Left lobe of liver (tissue), 2 donors: ENCODE measurements at regions not wholly inside any gene's neighbourhood (a gene's known extent, or its start where the extent isn't known, plus 50 kb on each side); places are given as distances from the start of the nearest gene placed in this dataset.

Experiments used
- ATAC-seq: fragments of 200-7000 bp; cut with Tn5 transposase; one replicate; pipeline ENCODE4 v1.9.1; 2020; ENCODE audit warnings: mild to moderate bottlenecking, moderate library complexity
- DNase-seq: peaks from one replicate; pipeline ENCODE4 v3.0.0-alpha.2; 2020; ENCODE audit warnings: low spot score
- donor health status: DM: no; HTN: no; CAD: no; lungs with moderate emphysema.
- donor health status: DM: no; HTN: yes; CAD: no.

GRCh38 chr3:141418751-141419150 is 50.4 kb downstream of the ZBTB38 start:
- DNase-seq: no peak
- no peak for ATAC-seq

DNA sequence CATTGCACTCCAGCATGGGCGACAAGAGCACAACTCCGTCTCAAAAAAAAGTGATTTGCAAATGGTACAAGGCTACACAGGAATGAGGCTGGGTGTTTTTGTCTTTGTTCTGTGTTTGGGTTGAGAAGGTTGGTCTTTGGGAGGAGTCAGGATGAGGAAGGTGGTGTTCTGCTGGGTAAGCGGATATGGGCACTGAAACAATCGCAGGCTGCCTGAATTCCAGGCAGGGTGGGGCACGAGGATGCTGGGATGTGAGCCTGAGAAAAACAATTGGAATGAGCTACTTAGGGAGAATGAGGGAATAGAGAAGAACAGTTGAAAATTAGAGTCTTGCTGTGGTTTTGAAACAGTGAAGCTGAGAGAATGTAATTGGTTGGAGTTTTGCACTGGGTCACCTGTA is 51.6 kb downstream of the ZBTB38 start:
- ATAC-seq (no peak), DNase-seq (no peak)

- ATAC-seq (no peak), DNase-seq (no peak)
Observed at GRCh38 chr3:141421186-141421585, 52.9 kb downstream of the ZBTB38 start.

GRCh38 chr3:141421639-141422319 is 53.5 kb downstream of the ZBTB38 start:
- DNase-seq (no peak), ATAC-seq (no peak)

GRCh38 chr3:141422961-141423582 is 54.8 kb downstream of the ZBTB38 start:
- ATAC-seq (no peak), DNase-seq (no peak)

DNA sequence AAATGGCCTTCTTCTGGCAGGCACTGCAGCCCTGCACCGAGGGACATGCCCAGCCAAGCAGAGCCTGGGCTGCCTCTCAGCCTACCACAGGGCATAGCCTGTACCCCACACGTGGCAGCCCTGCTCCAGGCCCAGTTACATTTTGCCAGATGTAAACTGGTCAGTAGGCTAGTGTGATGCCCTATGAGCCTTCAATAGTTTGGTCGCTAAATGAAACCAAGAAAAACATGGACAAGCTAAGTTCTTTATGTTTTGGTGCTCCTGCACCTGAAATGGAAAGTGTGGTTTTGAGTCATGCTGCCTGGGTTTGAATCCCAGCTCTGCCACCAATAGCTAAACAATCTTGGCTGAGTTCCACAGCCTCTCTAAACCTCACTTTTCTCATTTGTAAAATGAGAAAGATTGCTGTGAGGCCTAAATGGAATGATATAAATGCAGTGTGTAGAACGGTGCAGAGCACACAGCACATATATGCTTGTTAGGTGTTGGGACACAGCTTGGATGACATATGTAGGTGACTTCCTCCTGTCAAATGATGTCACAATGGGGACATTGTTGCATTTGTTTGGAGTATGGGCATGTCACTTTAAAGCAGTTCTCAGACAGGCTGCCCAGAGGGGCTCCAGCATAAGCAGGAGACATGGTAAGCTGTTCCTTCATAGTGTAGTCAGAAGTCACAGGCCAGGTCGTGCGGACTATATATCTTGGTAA is 57.4 kb downstream of the ZBTB38 start:
- DNase-seq (no peak), ATAC-seq (no peak)

- peak; percentile 81 for DNase-seq
- peak; percentile 85 for ATAC-seq
Observed at GRCh38 chr3:141426404-141427034, 58.2 kb downstream of the ZBTB38 start.

- DNase-seq: no peak
- no peak for ATAC-seq
Observed at GRCh38 chr3:141427764-141428163, 59.1 kb upstream of the RASA2 start.

DNA sequence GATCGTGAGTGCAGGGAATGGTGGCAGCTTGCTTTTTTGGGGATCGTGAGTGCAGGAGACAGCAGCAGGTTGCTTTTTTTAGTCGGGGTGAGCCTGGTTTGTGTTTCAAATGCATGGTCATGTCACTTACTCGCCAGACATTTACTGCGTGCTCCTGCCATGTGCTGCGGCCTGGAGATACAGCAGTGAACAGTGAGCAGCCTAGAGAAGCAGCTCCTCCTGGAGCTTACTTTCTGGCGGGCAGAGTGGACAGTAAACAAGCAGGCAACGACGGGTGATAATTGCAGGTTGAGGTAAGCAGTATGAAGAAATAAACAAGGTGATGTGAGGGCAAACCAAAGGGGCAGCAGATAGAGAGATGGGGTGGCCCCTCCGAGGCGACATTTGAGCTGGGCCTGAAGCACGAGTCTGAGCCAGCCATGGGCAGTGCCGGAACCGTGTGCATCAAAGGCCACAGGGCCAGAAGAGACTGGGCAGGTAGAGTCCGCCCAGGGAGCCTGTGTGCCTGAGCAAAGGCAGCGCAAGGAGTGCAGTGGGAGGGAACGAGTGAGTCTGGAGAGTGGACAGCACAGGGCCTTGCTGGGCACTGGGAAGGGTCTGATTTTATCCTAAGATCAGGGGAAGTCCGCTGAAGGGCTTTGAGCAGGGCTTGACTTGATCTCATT is 57.3 kb upstream of the RASA2 start:
- DNase-seq (no peak), ATAC-seq (peak; percentile 18)

DNA sequence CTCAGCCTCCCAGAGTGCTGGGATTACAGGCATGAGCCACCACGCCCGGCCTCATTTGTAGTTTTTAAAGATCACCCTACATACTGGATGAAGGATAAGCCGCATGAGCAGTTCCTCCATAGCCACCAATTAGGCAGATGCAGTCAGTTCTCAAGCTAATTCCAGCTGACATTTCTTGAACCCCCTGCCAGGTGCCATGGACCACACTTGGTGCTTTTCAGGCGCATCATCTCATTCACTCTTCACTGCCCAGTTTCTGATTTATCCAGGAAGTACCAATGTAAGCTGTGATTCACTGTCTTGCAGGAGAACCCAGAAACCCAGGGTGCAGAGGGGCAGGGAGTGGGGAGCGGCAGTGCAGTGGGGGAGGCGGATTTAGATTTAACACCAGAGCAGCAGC is 56.5 kb upstream of the RASA2 start:
- ATAC-seq (no peak), DNase-seq (no peak)

DNA sequence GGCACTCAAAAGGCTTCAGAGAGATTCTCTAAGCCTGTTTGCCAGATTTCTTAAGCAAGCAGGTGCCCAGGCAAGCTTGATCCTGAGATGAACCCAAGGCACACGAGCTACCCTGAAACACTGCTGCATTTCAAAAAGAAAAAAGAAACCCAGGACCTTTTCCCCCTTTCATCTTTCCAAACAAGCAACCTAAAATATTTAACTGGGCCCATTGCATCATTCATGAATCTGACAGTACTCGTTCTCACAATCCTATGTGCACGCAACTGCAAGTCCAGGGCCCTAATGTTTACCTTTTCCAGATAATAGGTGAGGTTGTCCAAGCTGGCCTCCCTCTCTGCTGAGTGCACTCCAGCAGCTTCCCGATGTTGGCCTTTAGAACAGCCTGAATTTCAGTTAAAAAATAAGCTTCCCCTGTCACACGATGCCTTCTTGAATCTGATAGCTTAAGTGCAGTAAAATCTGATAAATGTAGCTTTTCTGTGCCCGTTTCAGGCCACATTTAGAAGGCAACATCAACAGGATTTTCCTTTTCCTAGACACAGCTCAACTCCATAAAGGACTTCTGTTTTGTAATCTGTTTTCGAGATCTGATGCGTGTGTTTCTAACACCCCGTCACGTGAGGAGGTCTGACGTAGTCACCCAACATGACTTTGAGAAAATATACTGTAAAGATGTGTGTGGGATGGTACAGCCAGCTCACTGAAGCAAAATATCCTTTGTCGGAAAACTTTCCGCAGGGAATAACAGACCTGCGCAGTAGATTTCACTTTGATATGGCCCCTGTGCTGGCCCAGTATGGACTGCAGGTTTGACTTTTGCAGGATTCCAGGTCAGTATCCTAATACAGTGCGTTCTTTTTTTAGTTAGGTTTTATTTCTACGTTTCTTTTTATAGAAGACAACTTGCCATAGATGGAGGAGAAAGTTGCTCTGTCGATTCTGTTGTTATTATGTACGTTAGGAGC is 55.1 kb upstream of the RASA2 start:
- ATAC-seq: peak; percentile 91
- DNase-seq: peak; percentile 76

DNA sequence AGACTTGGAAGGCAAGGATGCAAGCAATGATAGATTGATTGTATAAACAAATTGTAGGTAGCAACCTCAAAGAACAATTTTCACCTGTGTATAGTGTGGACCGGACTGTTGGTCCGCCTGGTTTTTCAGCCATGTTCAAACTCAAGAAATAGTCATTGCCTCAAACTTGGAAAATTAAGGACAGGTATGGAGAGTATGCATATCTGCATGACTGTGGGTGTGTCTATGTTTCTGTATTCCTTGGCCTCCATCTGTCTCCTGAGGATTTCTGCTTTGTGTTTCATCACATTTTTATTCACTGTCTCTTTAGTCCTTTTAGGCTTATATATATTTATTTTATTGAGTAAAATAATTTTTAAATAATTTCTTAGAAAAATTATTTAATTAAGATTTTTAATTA is 53.9 kb upstream of the RASA2 start:
- ATAC-seq (peak; percentile 19), DNase-seq (no peak)

DNA sequence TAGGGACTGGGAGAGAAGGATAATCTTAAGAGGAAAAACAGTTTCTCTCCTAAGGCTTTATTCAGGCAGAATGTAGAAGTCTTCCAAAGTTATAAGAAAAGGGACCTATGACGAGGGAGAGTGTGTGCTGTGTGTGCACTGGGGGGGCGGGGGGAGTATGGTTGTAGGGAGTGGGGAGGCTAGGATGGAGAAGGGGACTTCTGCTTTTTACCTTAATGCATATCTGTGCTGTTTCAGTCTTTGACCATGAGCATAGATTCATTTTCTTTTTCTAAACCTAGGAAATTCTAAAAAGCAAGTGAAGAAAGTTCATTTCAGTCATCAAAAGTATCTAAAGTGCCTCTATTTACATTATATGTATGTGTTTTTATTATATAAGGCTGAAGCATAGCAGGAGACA is 52.6 kb upstream of the RASA2 start:
- no peak for ATAC-seq
- DNase-seq: no peak

DNA sequence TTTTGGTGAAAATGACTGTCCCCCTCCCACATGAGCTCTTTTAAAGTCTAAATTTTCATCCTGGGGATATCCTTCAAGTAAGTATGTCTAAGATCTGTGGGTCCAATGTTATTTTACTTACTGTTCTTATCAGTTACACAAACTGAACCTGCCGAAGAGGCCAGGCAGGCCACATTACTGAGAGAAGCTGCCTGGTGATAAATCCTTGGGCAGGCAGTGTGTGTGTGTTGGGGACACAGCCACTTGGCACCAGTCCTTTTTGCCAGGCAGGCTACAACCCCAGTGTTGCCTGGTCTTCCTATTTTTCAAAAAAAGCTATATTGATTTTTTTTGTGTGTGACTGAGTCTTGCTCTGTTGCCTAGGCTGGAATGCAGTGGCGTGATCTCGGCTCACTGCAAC is 50.6 kb upstream of the RASA2 start:
- peak; percentile 64 for ATAC-seq
- DNase-seq: peak; percentile 59
